ENCODE measurements at regions not wholly inside any gene's neighbourhood (a gene's known extent, or its start where the extent isn't known, plus 50 kb on each side); places are given as distances from the start of the nearest gene placed in this dataset.

GRCh38 chr1:55504306-55504731 lies 289.2 kb upstream of the USP24 start:
- no peak for TF ChIP-seq CTCF (IDR thresholded peaks at IDR 0.05)
- TF ChIP-seq NR3C1 (IDR thresholded peaks at IDR 0.05) = no peak
- no peak for TF ChIP-seq POLR2A (IDR thresholded peaks at IDR 0.05; ENCODE audit: low read length)
- no peak for TF ChIP-seq ESRRA (IDR thresholded peaks at IDR 0.05; ENCODE audit: borderline replicate concordance, low read length)
- no peak for TF ChIP-seq BHLHE40 (IDR thresholded peaks at IDR 0.05; ENCODE audit: low read depth, low read length)
- TF ChIP-seq CHD2 (IDR thresholded peaks at IDR 0.05; ENCODE audit: low read length, partially characterized antibody) = no peak
- no peak for TF ChIP-seq RCOR1 (IDR thresholded peaks at IDR 0.05; ENCODE audit: low read depth, low read length)
- no peak for TF ChIP-seq MAFK (IDR thresholded peaks at IDR 0.05; ENCODE audit: partially characterized antibody)
- no peak for TF ChIP-seq MAZ (IDR thresholded peaks at IDR 0.05; ENCODE audit: borderline replicate concordance, low read depth, low read length)
